ENCODE measurements at regions not wholly inside any gene's neighbourhood (a gene's known extent, or its start where the extent isn't known, plus 50 kb on each side); places are given as distances from the start of the nearest gene placed in this dataset.
"Not testable (repeated sequence)": the region's sequence is repeated elsewhere in the genome, so short reads cannot be mapped to it uniquely, and the experiment has no call there.

- H3K4me1 ChIP-seq (ENCODE audit: control insufficient read depth, low read length): no peaks in the 10 kb centered on the region
- no peaks in the 10 kb centered on the region for H4K20me1 ChIP-seq (ENCODE audit: control insufficient read depth, insufficient read depth, low read depth, low read length)
- no peak overlapping the region for H3K4me2 ChIP-seq (ENCODE audit: low read length)
- H3K9me3 ChIP-seq (ENCODE audit: control insufficient read depth, insufficient read depth, low read length): no peaks in the 10 kb centered on the region; the same call in 1 of the 2 replicates
- no peaks in the 10 kb centered on the region for H3K79me2 ChIP-seq (ENCODE audit: control insufficient read depth, low read length)
- H3F3A ChIP-seq (ENCODE audit: control insufficient read depth, insufficient read depth): no peaks in the 10 kb centered on the region
- H3K9me2 ChIP-seq (replicated peaks; ENCODE audit: control insufficient read depth, low read length): no peaks in the 10 kb centered on the region
- H3K4me3 ChIP-seq (ENCODE audit: low read length): no peak overlapping the region
- no peak overlapping the region for H3K27ac ChIP-seq (ENCODE audit: low read depth, low read length)
- no peaks in the 10 kb centered on the region for H3K27me3 ChIP-seq (ENCODE audit: control insufficient read depth, low read length)
- TF ChIP-seq EZH2phosphoT487 (IDR thresholded peaks at IDR 0.05; ENCODE audit: borderline replicate concordance, low read length): no peak
- no peak for TF ChIP-seq CTCF (IDR thresholded peaks at IDR 0.05; ENCODE audit: low read depth, low read length, poor library complexity, severe bottlenecking)
- H3K36me3 ChIP-seq (ENCODE audit: control insufficient read depth, low read length): no peaks in the 10 kb centered on the region
These were observed 706.9 kb upstream of the CTNND2 start for GRCh38 chr5:12611132-12611531.

- not testable (repeated sequence) for H3F3A ChIP-seq (ENCODE audit: control insufficient read depth, insufficient read depth); H3K4me2 ChIP-seq (ENCODE audit: low read length)
These were observed 703.6 kb upstream of the CTNND2 start for GRCh38 chr5:12607817-12608216.

GRCh38 chr5:12592228-12592627 is 688.0 kb upstream of the CTNND2 start:
- no peak for TF ChIP-seq CTCF (IDR thresholded peaks at IDR 0.05; ENCODE audit: low read depth, low read length, poor library complexity, severe bottlenecking)
- TF ChIP-seq EZH2phosphoT487 (IDR thresholded peaks at IDR 0.05; ENCODE audit: borderline replicate concordance, low read length): no peak
- H3K79me2 ChIP-seq (ENCODE audit: control insufficient read depth, low read length): no peaks in the 10 kb centered on the region
- H3K4me3 ChIP-seq (ENCODE audit: low read length): no peak overlapping the region
- H3K9me3 ChIP-seq (ENCODE audit: control insufficient read depth, insufficient read depth, low read length): no peaks in the 10 kb centered on the region
- H3K4me2 ChIP-seq (ENCODE audit: low read length): no peak overlapping the region
- H3F3A ChIP-seq (ENCODE audit: control insufficient read depth, insufficient read depth): no peaks in the 10 kb centered on the region
- no peaks in the 10 kb centered on the region for H3K27me3 ChIP-seq (ENCODE audit: control insufficient read depth, low read length)
- H3K9me2 ChIP-seq (replicated peaks; ENCODE audit: control insufficient read depth, low read length): no peaks in the 10 kb centered on the region
- no peaks in the 10 kb centered on the region for H4K20me1 ChIP-seq (ENCODE audit: control insufficient read depth, insufficient read depth, low read depth, low read length)
- no peaks in the 10 kb centered on the region for H3K36me3 ChIP-seq (ENCODE audit: control insufficient read depth, low read length)
- H3K27ac ChIP-seq (ENCODE audit: low read depth, low read length): no peak overlapping the region
- no peaks in the 10 kb centered on the region for H3K4me1 ChIP-seq (ENCODE audit: control insufficient read depth, low read length)

More at GRCh38 chr5:12607817-12608216, 703.6 kb upstream of the CTNND2 start:
- H3K27me3 ChIP-seq (ENCODE audit: control insufficient read depth, low read length); H3K79me2 ChIP-seq (ENCODE audit: control insufficient read depth, low read length); H3K4me3 ChIP-seq (ENCODE audit: low read length); H3K36me3 ChIP-seq (ENCODE audit: control insufficient read depth, low read length); H3K27ac ChIP-seq (ENCODE audit: low read depth, low read length); H3K9me2 ChIP-seq (replicated peaks; ENCODE audit: control insufficient read depth, low read length); H4K20me1 ChIP-seq (ENCODE audit: control insufficient read depth, insufficient read depth, low read depth, low read length); H3K4me1 ChIP-seq (ENCODE audit: control insufficient read depth, low read length); H3K9me3 ChIP-seq (ENCODE audit: control insufficient read depth, insufficient read depth, low read length): not testable (repeated sequence)

- Histone ChIP-seq H3K4me3 (ENCODE audit: low read length) (no peak overlapping the region), H3F3A (ENCODE audit: control insufficient read depth, insufficient read depth) (no peaks in the 10 kb centered on the region), H4K20me1 (ENCODE audit: control insufficient read depth, insufficient read depth, low read depth, low read length) (no peaks in the 10 kb centered on the region), H3K79me2 (ENCODE audit: control insufficient read depth, low read length) (no peaks in the 10 kb centered on the region), H3K4me2 (ENCODE audit: low read length) (no peak overlapping the region), H3K27me3 (ENCODE audit: control insufficient read depth, low read length) (no peaks in the 10 kb centered on the region), H3K27ac (ENCODE audit: low read depth, low read length) (no peak overlapping the region), H3K4me1 (ENCODE audit: control insufficient read depth, low read length) (no peaks in the 10 kb centered on the region), H3K9me2 (replicated peaks; ENCODE audit: control insufficient read depth, low read length) (no peaks in the 10 kb centered on the region), H3K36me3 (ENCODE audit: control insufficient read depth, low read length) (no peaks in the 10 kb centered on the region), H3K9me3 (ENCODE audit: control insufficient read depth, insufficient read depth, low read length) (no peaks in the 10 kb centered on the region; the same call in 1 of the 2 replicates)
- TF ChIP-seq CTCF (IDR thresholded peaks at IDR 0.05; ENCODE audit: low read depth, low read length, poor library complexity, severe bottlenecking) (no peak), EZH2phosphoT487 (IDR thresholded peaks at IDR 0.05; ENCODE audit: borderline replicate concordance, low read length) (no peak)
These were observed 682.2 kb upstream of the CTNND2 start for GRCh38 chr5:12586406-12586805.

- not testable (repeated sequence) for H3K9me3 ChIP-seq (ENCODE audit: control insufficient read depth, insufficient read depth, low read length); H4K20me1 ChIP-seq (ENCODE audit: control insufficient read depth, insufficient read depth, low read depth, low read length); H3F3A ChIP-seq (ENCODE audit: control insufficient read depth, insufficient read depth); H3K4me3 ChIP-seq (ENCODE audit: low read length); H3K79me2 ChIP-seq (ENCODE audit: control insufficient read depth, low read length); H3K27ac ChIP-seq (ENCODE audit: low read depth, low read length); H3K4me1 ChIP-seq (ENCODE audit: control insufficient read depth, low read length); H3K9me2 ChIP-seq (replicated peaks; ENCODE audit: control insufficient read depth, low read length); H3K4me2 ChIP-seq (ENCODE audit: low read length); H3K36me3 ChIP-seq (ENCODE audit: control insufficient read depth, low read length); H3K27me3 ChIP-seq (ENCODE audit: control insufficient read depth, low read length)
These were observed 674.6 kb upstream of the CTNND2 start for GRCh38 chr5:12578803-12579202.

GRCh38 chr5:12576953-12577352 is 672.7 kb upstream of the CTNND2 start:
- not testable (repeated sequence) for H3K4me1 ChIP-seq (ENCODE audit: control insufficient read depth, low read length); H3K4me3 ChIP-seq (ENCODE audit: low read length); H3K27ac ChIP-seq (ENCODE audit: low read depth, low read length); H3K36me3 ChIP-seq (ENCODE audit: control insufficient read depth, low read length); H3K27me3 ChIP-seq (ENCODE audit: control insufficient read depth, low read length); H3K4me2 ChIP-seq (ENCODE audit: low read length); H4K20me1 ChIP-seq (ENCODE audit: control insufficient read depth, insufficient read depth, low read depth, low read length); H3F3A ChIP-seq (ENCODE audit: control insufficient read depth, insufficient read depth); H3K79me2 ChIP-seq (ENCODE audit: control insufficient read depth, low read length); H3K9me2 ChIP-seq (replicated peaks; ENCODE audit: control insufficient read depth, low read length); H3K9me3 ChIP-seq (ENCODE audit: control insufficient read depth, insufficient read depth, low read length)

Measured in DOHH2 (cell line).